Neuron (in vitro differentiated cells): ENCODE measurements at regions not wholly inside any gene's neighbourhood (a gene's known extent, or its start where the extent isn't known, plus 50 kb on each side); places are given as distances from the start of the nearest gene placed in this dataset.

ENCODE experiments used
- H2AFZ ChIP-seq: one replicate; pipeline ENCODE4 v1.6.1; 2013; ENCODE audit warnings: low read depth, mild to moderate bottlenecking, inconsistent platforms, low read length, moderate library complexity
- H3K27me3 ChIP-seq: one replicate; pipeline ENCODE4 v1.6.1; 2013; ENCODE audit warnings: low read length; ENCODE audit not compliant: insufficient read depth
- H3K36me3 ChIP-seq: one replicate; pipeline ENCODE4 v1.6.1; 2013; ENCODE audit warnings: low read length; ENCODE audit not compliant: insufficient read depth
- H3K4me1 ChIP-seq: one replicate; pipeline ENCODE4 v1.6.1; 2013; ENCODE audit warnings: low read length; ENCODE audit not compliant: insufficient read depth
- H3K4me3 ChIP-seq: 2 replicates; pipeline ENCODE4 v1.5.1; 2013; ENCODE audit warnings: mild to moderate bottlenecking, low read length, moderate library complexity
- H3K9me3 ChIP-seq: one replicate; pipeline ENCODE4 v1.6.1; 2013; ENCODE audit warnings: low read length

DNA sequence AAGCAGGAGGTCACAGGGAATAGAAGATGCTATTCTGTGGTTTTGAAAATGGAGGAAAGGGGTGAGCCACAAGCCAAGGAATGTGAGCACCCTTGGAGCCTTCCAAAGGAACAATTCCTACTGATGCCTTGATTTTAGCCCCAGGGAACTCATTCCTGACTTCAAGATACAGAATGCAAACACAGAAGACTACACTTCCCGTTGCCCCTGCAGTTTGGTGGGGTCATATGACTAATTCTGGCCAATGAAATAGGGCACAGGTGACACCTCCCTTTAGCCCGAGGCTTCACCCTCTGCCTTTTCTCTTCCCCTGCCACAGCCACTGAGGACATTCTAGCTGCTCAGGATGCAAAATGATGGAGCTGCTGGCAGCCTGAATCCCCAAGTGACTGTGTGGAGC, 126.1 kb downstream of the INHBB start:
- no peaks in the 10 kb centered on the region for H3K36me3 ChIP-seq
- H3K27me3 ChIP-seq = peaks cover 46% of the 10 kb centered on the region
- peaks cover 4% of the 10 kb centered on the region for H3K4me1 ChIP-seq
- H2AFZ ChIP-seq = no peak overlapping the region
- no peak overlapping the region for H3K4me3 ChIP-seq
- H3K9me3 ChIP-seq = peaks cover 7% of the 10 kb centered on the region

DNA sequence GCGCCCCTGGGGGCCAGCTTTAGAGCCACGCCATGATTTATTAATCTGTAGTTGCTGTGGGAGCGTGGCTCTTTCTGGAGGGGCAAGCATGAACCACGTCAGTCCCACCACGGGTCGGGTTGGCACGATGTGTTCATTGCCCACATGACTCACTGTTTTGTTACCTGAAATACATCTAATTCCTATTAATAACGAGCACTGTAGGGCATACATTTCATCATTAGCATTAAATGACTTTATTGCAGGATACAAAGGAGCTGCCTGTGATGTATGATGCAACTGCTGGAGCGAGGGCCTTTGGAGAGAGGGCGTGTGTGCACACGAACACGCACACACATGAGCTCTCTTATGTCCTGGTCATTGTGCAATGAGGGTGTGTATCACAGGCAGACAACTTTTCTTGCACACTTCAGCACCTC, 127.0 kb downstream of the INHBB start:
- no peaks in the 10 kb centered on the region for H3K36me3 ChIP-seq
- peaks cover 45% of the 10 kb centered on the region for H3K27me3 ChIP-seq
- H3K4me1 ChIP-seq = no peaks in the 10 kb centered on the region
- no peak overlapping the region for H2AFZ ChIP-seq
- H3K4me3 ChIP-seq = no peak overlapping the region
- peaks cover 7% of the 10 kb centered on the region for H3K9me3 ChIP-seq

DNA sequence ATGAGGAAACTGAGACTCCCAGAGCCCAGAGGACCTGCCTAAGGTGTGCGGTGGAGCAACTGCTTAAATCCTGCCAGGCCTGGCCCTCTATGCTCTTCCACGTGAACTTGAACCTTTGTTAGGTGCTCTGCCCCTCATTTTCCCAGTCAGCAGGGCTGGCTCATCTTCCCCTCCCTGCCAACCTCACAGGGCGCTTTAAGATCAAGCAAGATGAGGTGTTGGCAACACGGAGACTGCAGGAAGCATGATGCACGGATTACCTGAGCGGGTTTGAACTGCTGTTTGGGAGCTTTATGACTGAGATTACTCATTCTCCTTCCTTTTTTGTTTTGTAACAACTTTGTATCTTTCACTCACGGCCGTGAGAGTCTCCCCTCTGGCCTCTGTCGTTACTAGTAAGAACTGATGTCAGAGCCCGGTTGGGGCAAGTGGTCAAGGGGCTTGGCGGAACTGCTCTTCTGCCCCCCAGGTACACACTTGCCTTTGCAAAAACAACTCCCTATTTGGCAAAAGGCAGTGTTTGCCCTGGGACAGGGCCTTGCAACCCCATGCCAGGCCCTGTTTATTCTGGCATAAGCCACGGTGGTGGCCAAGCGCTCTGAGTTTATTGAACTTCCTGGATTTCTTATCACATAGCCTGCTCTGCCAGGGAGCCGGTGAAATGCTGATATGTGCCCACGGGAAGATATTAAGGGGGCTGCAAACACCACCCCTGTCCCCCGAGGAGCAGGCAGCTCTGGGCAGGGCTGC, 127.8 kb downstream of the INHBB start:
- no peaks in the 10 kb centered on the region for H3K36me3 ChIP-seq
- H3K27me3 ChIP-seq = peaks cover 45% of the 10 kb centered on the region
- H3K9me3 ChIP-seq = peaks cover 7% of the 10 kb centered on the region
- H3K4me3 ChIP-seq = no peak overlapping the region
- H3K4me1 ChIP-seq = no peaks in the 10 kb centered on the region
- no peak overlapping the region for H2AFZ ChIP-seq

DNA sequence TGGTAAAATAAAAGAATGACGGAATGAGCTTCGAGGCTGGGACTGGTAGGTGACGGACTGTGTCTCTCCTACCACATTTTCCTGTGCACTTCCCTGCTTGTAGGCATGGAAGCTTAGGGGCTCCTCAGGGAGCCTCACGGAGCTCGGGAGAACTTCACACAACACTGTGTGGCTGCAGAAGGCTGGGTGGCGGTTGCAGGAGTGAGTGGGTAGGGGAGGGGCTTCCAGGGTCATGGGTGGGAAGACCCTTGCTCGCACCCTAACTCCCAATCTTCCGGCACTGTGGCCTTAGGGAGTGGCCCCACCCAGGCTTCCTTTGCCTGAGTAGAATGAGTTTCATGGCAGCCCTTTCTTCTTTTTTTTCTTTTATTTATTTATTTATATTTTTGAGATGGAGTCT, 128.6 kb downstream of the INHBB start:
- Histone ChIP-seq H3K36me3 (no peaks in the 10 kb centered on the region), H3K9me3 (peaks cover 7% of the 10 kb centered on the region), H2AFZ (no peak overlapping the region), H3K27me3 (peaks cover 39% of the 10 kb centered on the region), H3K4me1 (no peaks in the 10 kb centered on the region), H3K4me3 (no peak overlapping the region)

DNA sequence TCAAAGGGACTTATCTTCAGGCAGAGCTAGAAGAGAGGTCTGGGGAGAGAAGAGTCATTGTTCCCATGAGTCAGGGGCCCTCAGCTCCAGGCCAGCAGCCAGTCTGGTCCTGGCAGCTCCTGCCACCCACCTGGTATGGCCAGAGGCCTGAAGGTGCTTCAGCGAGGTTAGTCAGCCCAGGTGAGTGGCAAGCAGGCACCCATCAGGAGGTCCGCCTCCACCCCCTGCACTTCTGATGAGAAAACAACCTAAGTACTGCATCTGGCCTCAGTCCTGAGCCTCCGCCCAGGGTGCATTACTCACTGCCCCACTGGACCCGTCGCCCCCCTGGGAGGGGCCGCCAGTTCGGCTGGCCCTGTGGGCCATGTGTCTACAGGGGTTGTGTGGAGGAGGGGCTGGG, 130.2 kb downstream of the INHBB start:
- Histone ChIP-seq H3K27me3 (peaks cover 33% of the 10 kb centered on the region), H3K4me3 (no peak overlapping the region), H2AFZ (no peak overlapping the region), H3K4me1 (no peaks in the 10 kb centered on the region), H3K9me3 (peaks cover 7% of the 10 kb centered on the region), H3K36me3 (no peaks in the 10 kb centered on the region)

DNA sequence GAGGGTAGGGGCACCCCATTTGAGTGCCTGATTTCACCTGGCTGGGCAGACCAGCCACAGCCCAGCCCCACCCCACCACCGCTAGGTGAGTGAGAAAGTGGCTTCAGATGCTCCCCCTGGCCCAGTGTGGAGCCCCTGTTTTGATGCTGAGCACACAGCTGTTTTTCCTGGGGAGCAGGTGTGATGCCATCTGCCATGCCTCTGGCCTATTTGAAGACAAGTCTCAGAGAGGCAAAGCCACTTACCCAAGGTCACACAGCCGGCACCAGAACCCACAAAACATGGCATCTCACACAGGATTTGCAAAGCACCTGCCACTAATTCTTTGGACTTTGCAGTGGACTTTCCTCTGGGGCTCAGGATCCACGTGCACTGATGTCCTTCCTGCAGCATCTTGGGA, 131.3 kb downstream of the INHBB start:
- peaks cover 29% of the 10 kb centered on the region for H3K27me3 ChIP-seq

DNA sequence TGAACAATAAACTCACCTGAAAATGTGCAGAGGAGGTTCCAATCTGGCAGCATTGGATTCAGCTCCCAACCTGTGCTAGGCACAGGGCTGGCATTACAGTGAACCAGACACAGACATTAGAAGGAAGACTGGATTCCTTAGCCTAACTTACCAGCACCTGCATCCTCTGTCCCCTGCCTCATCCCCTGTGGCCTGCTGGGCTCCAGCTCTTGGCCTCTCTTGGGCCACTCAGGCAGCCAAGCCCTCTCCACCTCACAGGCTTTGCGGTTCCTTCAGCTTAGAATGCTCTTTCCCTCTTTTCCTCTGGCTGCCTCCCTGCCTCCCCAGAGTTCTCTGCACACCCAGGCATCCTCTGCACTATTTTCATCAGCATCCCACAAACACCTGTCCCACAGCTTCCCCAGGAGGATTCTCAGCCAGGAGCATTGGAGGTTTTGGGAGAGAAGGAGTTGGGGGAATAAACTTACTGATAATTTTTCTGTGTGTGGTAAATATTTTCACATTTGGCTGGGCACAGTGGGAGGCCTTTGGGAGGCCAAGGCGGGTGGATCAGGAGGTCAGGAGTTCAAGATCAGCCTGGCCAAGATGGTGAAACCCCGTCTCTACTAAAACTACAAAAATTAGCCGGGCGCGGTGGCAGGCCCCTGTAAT, 132.0 kb downstream of the INHBB start:
- Histone ChIP-seq H3K4me1 (no peaks in the 10 kb centered on the region), H3K4me3 (no peak overlapping the region), H3K9me3 (no peaks in the 10 kb centered on the region), H3K27me3 (peaks cover 27% of the 10 kb centered on the region), H2AFZ (no peak overlapping the region), H3K36me3 (no peaks in the 10 kb centered on the region)

More for the DNA sequence above, 131.3 kb downstream of the INHBB start:
- H2AFZ ChIP-seq = no peak overlapping the region
- H3K4me3 ChIP-seq = no peak overlapping the region
- H3K36me3 ChIP-seq = no peaks in the 10 kb centered on the region
- peaks cover 5% of the 10 kb centered on the region for H3K9me3 ChIP-seq
- H3K4me1 ChIP-seq = no peaks in the 10 kb centered on the region

DNA sequence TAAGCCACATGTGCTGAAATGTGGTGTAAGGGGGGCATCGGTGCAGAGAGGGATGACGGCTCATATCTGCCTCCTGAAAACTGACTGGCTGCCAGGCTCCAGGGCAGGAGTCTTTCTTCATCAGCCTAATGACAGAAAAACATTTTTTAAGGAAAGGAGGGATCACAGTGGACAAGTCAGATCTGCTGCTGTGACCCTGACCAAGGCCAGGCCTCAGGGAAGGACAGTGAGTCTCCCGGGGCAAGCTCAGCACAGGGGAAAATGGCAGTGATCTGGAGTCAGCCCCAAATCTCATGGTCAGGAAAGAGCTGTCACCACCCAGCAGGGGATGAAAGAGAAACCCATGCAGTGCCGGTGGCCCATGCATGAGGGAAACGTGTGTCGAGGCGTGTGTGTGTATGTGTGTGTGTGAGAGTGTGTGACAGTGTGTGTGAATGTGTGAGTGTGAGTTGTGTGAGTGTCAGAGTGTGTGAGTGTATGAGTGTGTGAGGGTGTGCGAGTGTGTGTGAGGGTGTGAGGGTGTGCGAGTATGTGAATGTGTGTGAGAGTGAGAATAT, 134.5 kb downstream of the INHBB start:
- Histone ChIP-seq H3K36me3 (no peaks in the 10 kb centered on the region), H3K9me3 (no peaks in the 10 kb centered on the region), H3K4me3 (no peak overlapping the region), H3K4me1 (no peaks in the 10 kb centered on the region), H3K27me3 (peaks cover 31% of the 10 kb centered on the region), H2AFZ (no peak overlapping the region)

DNA sequence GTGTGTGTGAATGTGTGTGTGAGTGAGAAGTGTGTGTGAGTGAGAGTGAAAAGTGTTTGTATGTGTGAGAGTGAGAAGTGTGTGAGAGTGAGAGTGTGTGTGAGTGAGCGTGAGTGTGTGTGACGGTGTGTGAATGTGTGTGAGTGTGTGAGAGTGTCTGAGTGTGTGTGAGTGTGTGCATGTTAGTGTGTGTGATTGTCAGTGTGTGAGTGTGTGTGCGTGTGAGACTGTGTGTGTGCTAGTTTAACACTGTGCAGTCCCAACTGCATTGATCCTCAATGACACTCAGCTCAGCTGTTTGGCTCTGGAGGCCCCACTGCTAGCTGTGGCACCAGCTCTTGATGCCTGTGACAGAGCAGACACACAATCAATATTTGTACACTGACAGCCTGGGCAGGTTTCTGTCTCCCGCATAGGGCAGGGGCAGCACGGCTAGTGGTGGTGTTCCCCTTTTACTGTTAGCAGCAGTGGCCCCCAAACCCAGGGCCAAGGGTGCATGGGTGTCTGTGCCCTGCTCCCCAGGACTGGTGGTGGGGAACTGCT, 135.0 kb downstream of the INHBB start:
- H3K27me3 ChIP-seq = peaks cover 31% of the 10 kb centered on the region
- no peak overlapping the region for H3K4me3 ChIP-seq
- no peak overlapping the region for H2AFZ ChIP-seq

DNA sequence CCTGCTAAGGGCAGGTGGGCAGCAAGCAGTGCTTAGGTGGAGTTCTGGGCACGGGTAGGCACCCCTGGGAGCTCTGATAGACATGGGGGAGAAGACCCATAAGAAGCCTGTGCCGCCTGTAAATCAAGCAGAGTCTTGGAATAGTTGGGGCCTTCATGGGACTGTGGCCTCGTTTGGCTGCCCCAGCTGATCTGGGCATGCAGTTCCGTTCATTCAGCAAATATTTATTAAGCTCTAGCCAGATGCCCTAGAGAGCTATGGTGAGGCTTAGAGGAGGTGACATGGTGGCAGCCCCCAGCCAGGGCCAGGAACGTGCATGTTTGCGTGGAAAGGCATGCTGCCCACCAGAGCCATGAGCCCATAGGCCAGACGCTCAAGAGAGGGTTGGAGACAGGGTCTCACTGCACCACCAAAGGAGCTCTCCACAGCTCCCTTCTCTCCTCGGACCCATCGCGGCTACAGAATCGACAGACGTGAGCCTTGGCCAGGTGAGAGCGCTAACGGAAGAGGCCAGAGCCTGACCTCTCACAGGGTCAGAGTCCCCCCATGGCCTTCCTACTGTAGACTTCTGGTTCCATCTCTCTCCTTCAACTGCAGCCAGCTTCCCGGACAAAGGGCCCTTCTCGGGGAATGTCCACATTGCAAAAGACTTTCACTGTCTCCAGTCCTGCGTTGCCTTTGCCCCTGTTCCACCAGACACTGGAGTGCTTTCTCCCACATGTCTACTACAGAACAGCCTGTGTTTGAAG, 135.7 kb downstream of the INHBB start:
- Histone ChIP-seq H2AFZ (no peak overlapping the region), H3K9me3 (no peaks in the 10 kb centered on the region), H3K4me1 (no peaks in the 10 kb centered on the region), H3K27me3 (peaks cover 31% of the 10 kb centered on the region), H3K4me3 (no peak overlapping the region), H3K36me3 (no peaks in the 10 kb centered on the region)

More for the DNA sequence above, 135.0 kb downstream of the INHBB start:
- Histone ChIP-seq H3K9me3 (no peaks in the 10 kb centered on the region), H3K36me3 (no peaks in the 10 kb centered on the region), H3K4me1 (no peaks in the 10 kb centered on the region)

DNA sequence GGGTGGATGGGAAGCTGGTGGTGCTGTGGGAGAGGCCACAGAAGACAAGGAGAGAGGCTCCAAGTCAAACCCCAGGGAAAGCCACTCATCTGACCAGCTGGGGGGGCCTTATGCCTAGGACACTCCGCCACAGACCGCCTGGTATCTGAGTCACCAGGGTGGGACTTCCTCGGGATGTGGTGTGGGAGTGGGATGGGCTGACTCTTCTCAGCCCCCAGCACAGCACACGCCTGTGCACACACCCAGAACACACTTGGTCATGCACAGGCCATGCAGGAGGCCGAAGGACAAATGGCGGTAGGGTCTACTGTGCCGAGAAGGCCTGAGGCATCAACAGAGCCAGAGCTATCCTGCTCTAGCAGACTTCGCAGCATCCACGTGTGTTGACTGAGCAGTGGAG, 136.4 kb downstream of the INHBB start:
- Histone ChIP-seq H3K9me3 (no peaks in the 10 kb centered on the region), H3K27me3 (peaks cover 31% of the 10 kb centered on the region), H3K36me3 (no peaks in the 10 kb centered on the region), H3K4me1 (no peaks in the 10 kb centered on the region), H3K4me3 (no peak overlapping the region), H2AFZ (no peak overlapping the region)

DNA sequence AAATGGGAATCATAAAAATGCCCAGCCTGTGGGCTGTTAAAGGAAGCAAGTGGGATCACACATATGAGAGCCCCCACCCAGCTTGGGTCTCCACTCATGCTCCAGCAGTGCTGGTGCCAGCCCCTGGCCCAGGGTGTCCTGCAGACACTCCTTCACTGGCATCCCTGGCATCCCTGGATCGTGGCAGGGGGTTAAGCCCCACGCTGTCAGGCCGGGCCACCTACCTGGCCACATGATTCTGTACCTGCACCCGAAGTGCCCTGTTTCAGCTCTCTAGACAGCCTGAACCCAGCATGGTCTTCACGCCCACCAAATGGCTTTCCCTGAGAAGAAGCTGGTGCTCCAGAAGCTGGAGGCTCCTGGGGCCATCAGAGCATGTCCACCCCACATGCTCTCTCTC, 137.4 kb downstream of the INHBB start:
- H3K27me3 ChIP-seq = peaks cover 29% of the 10 kb centered on the region
- no peaks in the 10 kb centered on the region for H3K36me3 ChIP-seq
- no peak overlapping the region for H2AFZ ChIP-seq
- no peaks in the 10 kb centered on the region for H3K9me3 ChIP-seq
- H3K4me1 ChIP-seq = no peaks in the 10 kb centered on the region
- no peak overlapping the region for H3K4me3 ChIP-seq

DNA sequence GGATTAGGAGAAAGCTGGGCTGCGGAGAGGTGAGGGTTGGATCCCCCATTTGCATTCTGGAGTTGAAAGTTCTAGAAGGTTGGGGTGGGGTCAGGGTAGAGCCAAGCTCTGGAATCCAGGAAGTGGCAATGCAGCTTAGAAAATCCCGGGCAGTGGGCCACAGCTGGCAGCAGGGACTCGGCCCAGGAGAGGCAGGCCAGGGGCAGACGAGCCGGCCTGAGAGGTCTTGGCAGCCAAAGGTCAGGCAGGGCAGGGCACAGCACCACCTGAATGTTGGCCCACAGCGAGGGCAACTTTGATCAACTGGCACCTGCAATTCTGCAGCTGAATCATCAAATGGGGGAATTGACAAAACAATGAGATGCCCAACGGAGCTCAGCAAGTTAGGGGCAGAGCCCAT, 139.2 kb downstream of the INHBB start:
- peaks cover 26% of the 10 kb centered on the region for H3K27me3 ChIP-seq
- peaks cover 3% of the 10 kb centered on the region for H3K4me1 ChIP-seq
- no peaks in the 10 kb centered on the region for H3K9me3 ChIP-seq
- H3K36me3 ChIP-seq = no peaks in the 10 kb centered on the region
- no peak overlapping the region for H3K4me3 ChIP-seq
- no peak overlapping the region for H2AFZ ChIP-seq
